Activated CD4-positive, alpha-beta T cell treated with anti-CD3 and anti-CD28 coated beads, Interleukin-2, amount 50 U/mL, for 4 hours (primary cell): ENCODE measurements at regions not wholly inside any gene's neighbourhood (a gene's known extent, or its start where the extent isn't known, plus 50 kb on each side); places are given as distances from the start of the nearest gene placed in this dataset.
"Not testable (repeated sequence)": the region's sequence is repeated elsewhere in the genome, so short reads cannot be mapped to it uniquely, and the experiment has no call there.

ENCODE experiments used
- DNase-seq, 2 experiments: peaks; one replicate each; pipeline ENCODE4 v3.0.0-alpha.2; 2020

DNA sequence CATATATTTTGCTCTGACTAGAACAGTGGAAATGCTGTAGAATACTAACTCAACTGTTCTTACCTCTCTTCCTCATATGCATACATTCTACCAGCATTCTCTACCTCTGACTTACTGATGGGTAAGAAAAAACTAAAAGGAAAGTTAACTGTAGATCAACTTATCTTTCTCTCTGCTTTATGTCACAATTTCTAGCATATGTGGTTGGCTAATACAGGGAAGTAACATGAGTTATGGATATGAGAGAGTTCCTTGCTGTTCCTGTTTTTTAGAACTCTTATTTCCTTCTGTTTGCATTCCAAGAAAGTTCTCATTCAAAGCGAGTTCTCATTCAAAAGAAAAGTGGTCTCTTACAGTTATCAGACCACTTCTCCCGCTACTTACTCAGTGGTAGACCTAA, 226.8 kb upstream of the SGK1 start:
- DNase-seq = no peak

DNA sequence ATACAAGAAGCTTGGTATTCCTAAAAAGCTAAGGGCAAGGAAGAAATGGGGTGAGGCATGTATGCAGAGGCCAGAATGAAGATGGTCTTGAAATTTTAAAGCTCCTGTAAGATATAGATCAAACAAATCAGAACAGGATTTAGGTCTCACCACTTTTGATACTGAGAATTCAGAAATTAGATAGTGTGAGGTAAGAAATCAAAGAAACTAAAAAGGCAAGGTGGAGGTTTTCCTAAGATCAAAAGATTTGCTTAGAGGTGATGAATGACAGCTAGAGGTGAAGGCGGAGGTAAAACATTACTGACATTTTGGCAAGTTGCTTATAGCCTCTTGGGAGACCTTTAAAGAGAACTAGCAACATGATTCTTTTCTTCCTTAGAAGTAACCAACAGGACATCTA, 225.2 kb upstream of the SGK1 start:
- no peak for DNase-seq

DNA sequence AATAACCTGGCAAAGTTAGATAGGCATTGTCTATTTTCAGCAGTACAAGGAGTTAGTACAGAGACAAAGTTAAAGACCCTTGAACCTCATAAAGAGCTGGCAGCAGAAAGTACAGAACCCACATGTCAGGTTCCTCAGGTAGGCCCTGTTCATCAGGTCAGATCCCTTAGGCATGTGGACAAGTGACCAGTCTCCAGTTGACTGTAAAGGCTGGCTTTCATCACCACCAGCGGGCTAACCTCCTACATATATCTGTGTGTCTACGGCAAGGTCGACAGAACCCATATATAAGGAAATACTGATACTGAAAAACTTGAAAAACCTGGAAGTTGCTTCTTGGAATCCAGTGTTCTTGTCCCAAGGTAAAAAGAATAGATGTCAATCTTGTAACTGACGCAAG, 223.1 kb upstream of the SGK1 start:
- no peak for DNase-seq

DNA sequence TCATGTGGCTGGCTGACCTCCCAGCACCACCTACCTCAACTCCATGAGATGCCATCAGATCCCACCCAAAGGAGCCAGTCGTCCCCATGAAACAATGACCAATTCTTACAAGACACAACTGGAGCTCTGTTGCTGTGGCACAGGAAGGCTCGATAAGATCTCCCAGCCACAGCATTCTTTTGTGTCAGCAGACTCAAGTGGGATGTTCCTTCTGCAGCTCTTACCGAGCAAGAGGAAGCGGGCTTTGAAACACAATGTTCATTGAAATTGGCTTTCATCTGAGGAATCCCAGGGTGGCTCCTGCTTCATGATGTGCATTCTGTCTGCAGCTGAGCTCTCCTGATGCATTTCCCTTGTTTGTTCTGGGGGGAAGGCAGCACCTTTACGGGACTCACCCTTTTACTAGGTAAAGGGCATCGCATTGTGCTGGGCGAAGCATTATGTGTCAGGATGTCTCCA, 222.0 kb upstream of the SGK1 start:
- DNase-seq = no peak

DNA sequence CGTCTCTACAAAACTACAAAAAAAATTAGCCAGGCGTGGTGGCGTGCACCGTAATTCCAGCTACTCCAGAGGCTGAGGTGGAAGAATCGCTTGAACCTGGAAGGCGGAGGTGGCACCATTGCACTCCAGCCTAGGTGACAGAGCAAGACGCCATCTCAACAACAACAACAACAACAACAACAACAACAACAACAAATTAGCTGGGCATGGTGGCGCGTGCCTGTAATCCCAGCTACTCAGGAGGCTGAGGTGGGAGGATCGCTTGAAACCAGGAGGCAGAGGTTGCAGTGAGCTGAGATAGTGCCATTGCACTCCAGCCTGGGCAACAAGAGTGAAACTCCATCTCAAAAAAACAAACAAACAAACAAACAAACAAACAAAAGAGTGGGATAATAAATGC, 219.9 kb upstream of the SGK1 start:
- DNase-seq = not testable (repeated sequence)

DNA sequence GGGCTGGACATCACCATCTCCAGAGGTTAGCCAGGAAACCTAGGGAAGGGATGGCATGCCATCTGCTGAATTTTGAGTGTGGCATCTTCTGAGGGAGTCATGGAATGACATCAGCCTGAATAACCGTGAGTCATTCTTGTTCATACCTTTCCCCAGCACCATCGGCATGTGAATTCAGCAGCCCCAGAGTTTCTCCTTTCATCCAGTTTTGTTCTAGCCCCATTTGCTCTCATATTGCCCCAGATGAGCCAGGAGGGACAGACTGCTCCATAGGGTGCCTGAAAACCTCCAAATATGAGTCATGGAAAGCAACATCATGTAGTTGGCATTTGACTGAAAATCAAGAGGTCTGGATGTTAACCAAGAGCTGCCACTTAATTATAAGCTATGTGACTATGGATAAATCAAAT, 219.2 kb upstream of the SGK1 start:
- no peak for DNase-seq

DNA sequence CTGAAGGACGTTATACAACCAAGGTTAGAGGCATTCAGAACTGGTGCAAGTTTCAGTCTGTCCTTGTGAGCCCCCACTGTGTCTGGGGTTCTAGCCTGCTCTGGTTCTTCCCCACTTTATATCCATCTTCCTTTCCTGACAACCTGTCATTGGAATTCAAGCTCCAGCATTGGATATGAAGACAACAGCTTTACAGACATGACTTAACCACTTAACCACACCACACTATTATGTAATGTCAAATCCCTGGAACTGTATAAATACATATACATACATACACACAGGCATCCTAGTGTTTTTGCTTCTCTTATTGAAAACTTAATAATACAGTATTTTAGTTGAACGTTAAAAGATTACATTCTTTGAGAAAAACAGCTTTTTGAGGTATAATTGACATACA, 217.9 kb upstream of the SGK1 start:
- DNase-seq = no peak

DNA sequence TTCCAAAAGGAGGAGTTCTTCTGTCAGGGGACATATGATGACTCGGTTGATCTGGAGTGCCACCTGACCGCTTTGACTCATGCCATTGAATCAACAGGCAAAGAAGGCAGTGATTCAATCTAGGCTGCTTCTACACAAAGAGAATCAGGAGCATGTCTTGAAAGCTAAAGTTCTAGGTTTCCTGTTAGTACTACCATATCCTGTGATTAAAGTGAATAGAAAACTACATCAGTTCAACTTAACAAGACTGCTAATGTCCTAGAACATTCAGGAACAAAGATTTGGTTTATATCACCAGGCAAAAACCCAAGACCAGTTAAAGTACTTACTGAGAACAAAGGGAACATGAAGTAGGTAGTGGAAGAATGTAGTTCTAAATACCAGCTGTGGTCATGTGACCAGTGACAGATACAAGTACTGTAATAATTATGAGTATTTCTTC, 216.8 kb upstream of the SGK1 start:
- DNase-seq = no peak

DNA sequence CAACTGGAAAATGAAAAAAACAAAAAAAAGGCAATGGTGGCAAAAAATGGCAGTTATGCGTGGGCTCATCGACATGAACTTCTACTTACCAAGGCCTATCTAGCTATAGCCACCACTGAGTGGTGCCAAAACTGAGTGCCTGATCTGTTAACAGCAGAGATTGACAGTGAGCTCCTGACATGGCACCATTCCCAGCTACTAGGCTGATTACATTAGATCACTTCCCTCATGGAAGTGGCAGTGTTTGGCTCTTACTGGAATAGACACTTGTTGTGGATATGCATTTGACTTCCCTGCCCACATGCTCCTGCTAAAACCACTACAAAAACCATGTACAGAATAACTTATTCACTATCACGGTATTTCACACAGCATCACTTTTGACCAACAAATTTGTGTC, 216.1 kb upstream of the SGK1 start:
- DNase-seq = no peak

DNA sequence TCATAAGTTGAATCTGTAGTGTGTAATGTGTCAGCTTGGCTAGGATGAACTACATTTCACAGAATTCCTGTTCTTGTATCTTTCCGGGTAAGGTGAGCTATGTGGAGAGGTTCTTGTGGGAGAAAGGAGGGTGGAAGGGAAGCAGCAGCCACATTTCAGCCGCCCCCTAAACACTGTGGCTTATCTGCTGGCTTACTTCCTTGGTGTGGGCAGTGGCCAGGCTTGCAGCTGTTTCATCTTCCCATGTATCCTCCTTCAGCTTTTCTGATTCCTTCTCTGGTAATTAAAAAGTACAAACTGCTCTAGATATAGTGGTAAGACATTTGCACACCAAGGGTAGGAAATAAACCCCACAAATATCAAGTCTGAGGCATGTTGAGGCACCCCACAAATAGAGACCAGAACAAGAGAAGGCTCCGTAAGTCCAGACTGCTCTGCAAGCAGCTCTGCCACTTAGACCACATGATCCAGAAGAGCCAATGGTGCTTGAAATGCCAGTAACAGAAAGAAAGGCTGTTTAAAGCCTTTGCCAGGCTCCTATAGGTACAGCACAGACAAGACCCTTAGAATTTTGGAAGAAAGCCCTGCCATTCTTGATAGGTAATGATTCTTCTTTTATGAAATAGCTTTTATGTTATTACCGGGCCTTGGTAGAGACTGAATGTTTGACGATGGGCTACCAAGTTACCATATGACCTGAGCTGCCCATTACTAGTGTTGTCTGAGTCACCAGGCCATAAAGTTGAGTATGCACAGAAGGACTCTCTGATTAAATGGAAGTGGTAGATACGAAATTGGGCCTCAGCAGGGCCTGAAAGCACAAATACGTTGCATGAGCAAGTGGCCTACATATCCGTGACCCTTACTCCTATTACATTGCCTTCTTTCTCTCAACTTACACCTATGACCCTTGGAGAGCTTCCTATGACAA, 215.0 kb upstream of the SGK1 start:
- no peak for DNase-seq

DNA sequence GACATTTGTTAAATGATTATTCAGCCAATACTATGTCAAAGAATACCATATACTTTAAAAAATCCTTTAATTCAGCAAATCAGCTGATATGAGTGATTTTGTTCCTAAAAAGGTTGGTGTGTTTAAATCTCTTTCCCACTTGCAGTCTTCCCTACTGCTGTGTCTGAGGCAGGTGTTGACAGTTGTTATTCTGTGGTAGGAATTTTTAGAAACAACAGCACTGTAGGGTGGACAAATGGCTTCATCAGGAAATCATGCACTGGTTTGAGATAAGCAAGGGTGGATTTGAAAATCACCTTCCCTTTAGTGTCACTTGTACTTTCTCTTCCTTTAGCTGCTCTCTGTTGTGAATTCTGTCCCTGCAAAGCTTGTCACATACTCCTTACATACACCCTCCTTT, 213.7 kb upstream of the SGK1 start:
- no peak for DNase-seq

DNA sequence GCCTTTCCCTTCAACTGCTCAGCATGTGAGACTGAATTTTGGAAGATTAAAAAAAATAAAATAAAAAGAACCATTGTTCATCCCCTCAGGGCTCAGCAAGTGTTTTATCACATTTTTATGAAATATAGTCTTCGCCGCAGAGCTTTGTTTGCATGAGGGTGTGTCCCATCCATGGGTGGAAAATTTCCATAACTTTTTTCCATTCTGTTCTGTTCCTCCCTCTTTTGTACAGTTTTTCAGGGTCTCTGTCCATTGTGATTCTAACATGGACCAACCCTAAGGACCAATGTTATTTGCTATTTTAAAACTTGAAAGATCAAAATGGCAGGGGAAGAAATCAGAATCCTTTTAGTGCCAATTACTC, 213.3 kb upstream of the SGK1 start:
- no peak for DNase-seq

DNA sequence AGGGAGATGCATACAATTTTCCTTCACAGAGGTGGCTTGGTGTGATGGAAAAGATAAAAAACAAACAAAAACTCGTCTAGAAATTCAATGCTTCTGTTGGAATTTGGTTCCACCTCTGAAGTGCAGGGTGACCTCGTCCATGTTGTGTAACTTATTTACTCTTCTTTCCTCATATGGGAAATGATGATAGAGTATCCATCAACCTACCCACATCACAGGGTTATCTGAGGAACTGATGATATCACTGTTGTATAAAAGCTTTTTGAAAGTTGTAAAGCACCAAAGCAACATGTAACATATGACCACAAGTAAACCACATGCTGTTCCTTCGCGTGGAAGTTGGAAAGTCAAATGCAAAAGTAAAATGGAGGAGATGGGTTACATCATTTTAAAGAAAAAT, 212.0 kb upstream of the SGK1 start:
- DNase-seq = no peak

DNA sequence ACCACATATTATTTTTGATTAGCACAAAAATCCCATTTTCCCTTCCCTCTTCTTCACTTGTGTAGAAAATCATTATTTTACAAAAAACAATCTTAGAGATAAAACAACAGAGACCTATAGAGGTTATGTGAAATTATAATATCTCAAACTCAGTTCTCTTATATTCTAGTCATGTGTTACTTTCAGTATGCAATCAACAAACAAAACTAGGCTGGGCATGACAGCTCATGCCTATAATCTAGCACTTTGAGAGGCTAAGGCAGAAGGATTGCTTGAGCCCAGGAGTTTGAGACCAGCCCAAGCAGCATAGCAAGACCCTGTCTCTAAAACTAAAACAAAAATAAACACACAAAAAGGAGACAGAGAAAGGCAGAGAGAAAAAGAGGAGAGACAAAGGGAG, 211.4 kb upstream of the SGK1 start:
- no peak for DNase-seq

DNA sequence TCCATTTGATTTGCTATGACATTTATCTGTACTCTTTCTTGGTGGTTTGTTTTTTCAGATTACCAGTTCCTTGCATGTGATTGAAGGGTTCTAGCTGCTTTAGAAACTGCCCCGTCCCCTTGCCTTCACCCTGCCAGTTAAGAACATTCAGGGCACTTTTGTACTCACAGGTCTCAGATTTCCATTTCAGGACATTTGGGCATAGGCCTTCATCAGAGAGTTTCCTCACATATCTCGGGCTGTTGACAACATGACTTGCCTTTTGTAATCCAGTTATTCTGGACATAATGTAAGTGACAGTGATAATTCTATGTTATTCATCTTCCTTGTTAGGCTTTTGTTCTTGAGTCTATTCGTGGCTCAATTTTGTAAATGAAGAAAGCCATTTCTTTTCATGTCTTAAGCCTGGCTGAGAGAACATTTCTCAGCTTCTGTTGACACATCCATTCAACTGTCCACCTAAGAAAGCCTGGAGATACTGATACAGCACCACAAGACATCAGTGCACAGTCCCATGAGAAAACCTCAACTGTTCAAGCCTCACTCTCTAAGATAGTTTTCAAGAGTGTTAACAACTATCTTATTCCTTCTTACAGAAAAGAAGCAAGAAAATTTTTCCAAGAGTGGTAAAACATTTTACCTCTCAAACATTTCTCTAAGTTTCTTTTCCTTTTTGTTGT, 209.3 kb upstream of the SGK1 start:
- no peak for DNase-seq

DNA sequence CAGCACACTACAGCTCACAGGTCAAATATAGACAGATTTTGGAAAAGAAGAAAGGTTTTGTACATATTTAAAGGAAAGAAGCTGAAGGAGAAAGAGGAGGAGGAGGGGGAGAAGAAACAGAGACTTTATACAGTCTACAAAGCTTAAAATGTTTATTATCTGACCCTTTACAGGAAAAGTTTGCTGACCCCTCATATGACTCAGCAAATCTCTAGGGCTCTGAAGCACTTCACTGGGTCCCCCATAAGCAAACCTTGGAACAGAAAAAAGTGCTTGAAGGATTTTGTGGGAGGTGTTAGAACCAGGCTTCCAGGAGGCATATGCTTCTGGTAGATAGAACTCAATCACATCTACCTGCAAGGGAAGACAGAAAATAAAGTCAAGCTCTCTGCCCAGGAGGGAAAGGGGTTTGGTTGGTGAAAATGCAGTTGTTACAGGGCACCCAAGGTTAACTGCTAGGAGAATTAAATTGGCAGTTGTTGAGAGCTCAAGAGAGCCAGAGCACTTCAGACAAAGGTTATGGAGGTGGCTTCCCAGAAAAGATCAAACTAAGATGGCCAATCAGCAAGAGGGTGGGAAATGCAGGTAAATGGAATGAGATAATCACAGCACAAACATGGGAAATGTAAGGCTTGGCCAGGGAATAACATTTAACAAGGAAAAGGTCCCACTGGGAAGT, 207.4 kb upstream of the SGK1 start:
- DNase-seq = no peak

DNA sequence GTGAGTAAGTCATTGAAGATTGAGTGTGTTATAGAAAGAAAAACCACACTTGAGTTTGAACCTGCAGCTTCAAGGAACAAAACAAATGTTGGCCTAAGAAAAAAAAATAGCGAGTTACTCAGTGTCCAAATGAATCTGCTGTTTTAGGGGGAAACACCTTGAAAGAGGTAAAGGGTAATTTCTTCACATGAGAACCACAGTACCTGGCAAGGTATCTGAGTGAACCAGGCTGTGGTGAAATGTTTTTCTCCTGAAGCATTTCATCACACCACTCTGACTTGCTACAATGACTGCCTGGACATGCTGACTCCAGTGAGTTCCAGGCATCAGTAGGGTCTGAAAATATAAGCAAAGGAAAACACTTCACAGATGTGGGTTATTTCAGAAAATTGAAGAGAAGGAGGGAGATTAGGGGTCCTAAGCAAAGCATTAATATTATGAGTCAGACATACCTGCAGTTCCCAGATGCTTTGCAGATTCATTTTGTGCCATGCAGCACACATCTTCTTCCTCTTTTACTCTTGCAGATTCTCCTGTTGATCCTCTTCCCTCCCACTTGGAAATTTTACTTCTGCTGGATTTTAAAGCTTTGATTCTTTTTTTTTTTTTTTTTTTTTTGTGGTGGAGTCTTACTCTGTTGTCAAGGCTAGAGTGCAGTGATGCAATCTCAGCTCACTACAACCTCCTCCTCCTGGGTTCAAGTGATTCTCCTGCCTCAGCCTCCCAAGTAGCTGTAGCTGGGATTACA, 206.2 kb upstream of the SGK1 start:
- no peak for DNase-seq

DNA sequence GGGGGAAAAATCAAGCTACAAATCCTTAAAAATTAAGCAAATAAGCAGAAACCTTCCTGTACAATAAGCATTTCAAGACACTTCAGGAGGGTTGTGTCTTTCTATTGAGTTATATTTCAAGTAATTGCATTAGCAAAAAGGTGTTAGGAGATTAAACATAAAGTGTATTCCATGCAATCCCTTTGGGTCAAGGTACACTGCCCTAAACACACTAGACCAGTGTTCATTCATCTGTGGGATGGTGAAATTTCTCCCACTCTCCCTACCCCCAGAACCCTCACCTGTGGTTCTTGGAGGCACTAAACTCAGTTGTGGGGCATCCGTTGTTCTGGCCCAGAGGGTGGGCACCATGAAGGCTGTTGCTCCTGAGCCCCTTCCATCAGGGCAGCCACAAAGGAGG, 205.1 kb upstream of the SGK1 start:
- no peak for DNase-seq

DNA sequence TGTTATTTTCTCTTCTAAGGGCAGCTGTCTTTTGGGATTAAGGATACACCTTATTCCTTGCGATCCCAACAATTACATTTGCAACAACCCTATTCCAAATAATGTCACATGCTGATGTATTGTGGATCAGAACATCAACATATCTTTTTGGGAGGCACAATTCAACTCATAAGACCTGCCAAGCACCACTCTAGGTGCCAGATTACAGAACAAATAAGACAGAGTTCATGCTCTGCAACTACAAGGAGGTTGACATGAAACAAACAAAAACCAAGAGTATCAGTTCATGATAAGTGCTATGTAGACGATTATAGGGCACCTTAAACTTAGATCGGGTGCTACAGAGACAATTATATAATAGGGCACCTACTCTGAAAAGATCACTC, 203.2 kb upstream of the SGK1 start:
- DNase-seq = no peak

DNA sequence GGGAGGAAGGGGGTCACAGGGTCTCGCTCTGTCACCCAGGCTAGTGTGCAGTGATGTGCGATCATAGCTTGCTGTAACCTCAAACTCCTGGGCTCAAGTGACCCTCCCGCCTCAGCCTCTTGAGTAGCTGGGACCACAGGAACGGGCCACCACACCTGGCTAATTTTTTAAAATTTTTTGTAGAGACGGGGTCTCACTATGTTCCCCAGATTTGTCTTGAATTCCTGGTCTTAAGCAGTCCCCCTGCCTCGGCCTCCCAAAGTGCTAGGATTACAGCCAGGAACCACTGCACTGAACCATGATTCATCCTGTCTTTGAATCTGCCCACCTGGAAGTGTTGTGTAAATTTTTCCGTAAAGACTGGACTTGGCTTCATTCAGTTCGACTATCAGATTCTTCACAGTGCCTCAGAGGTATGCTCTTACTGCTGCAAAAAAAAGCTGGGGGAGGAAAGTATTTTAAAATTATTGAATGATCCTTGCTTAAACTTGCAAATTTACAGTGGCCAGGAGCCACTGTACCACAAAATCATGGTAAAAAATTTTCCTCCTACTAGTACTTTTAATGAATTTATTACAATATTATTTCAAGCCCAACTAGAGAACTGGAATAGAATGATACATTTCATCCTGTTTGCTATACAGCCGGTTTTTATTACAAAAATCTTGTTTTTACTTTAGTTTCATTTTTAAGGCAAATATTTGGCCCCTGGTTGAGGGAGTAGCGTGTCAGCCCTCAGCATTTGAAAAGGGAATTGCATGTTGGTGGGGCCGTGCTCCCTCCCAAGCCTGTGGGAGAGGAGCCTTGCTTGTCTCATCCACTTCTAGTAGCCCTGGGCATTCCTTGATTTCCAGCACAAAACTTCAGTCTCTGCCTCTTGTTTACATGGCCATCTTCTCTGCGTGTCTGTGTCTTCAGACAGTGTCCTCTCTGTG, 202.5 kb upstream of the SGK1 start:
- DNase-seq = no peak

DNA sequence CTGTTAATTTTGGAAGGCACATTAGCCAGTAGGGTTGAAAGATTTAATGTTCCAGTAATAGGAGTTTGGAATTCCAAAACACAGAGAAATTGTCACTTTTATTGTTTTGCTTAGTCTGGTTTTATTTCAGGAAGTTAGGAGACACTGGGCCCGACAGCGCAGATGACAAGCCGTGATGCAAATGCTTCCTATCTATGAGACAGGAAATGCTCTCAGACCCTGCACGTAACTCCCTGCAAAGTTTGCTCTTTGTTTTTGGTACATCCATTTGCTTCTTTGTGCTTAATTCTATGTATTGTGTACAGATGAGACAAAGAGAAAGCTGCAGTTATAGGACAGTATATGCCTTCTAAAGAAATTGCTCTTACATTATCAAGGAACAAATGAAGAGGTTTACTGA, 201.6 kb upstream of the SGK1 start:
- DNase-seq = peak in 1 of 2 experiments; percentile 8

DNA sequence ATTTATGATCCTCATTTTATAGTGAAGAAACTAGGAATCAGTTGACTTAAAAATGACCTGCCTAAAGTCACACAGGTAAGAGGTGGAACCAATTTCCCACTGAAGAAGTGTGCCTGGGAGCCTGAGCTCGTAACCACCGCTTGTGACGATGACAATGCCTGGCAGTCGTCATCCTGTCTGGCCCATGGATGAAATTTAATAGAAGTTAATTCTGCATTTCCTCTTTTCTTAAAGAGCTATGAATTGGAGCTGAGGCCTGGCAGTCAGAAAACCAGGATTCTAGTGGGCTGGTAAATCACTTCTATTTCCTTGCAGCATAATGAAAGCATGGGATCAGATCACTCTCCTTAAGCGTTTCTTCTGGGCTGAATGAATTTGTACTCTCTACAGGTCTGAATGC, 200.0 kb upstream of the SGK1 start:
- DNase-seq = no peak
